ENCODE measurements at regions not wholly inside any gene's neighbourhood (a gene's known extent, or its start where the extent isn't known, plus 50 kb on each side); places are given as distances from the start of the nearest gene placed in this dataset.

GRCh38 chr2:106705877-106706276 is 180.1 kb downstream of the ST6GAL2 start:
- FAIRE-seq (no peak), DNase-seq (ENCODE audit: insufficient read length, low spot score) (no peak)
- no peak for TF ChIP-seq CTCF (IDR thresholded peaks at IDR 0.05; ENCODE audit: insufficient read depth, missing control alignments)

GRCh38 chr2:106706283-106706682 is 179.7 kb downstream of the ST6GAL2 start:
- TF ChIP-seq CTCF (IDR thresholded peaks at IDR 0.05; ENCODE audit: insufficient read depth, missing control alignments): no peak
- DNase-seq (ENCODE audit: insufficient read length, low spot score): no peak
- no peak for FAIRE-seq

- no peak for FAIRE-seq
- no peak for TF ChIP-seq CTCF (IDR thresholded peaks at IDR 0.05; ENCODE audit: insufficient read depth, missing control alignments)
Observed at GRCh38 chr2:106708209-106708608, 177.8 kb downstream of the ST6GAL2 start.

GRCh38 chr2:106709229-106709628 is 176.7 kb downstream of the ST6GAL2 start:
- DNase-seq (ENCODE audit: insufficient read length, low spot score) (no peak), FAIRE-seq (no peak)
- TF ChIP-seq CTCF (IDR thresholded peaks at IDR 0.05; ENCODE audit: insufficient read depth, missing control alignments): no peak

More at GRCh38 chr2:106708209-106708608, 177.8 kb downstream of the ST6GAL2 start:
- no peak for DNase-seq (ENCODE audit: insufficient read length, low spot score)

GRCh38 chr2:106719222-106719621 is 166.7 kb downstream of the ST6GAL2 start:
- FAIRE-seq (no peak), DNase-seq (ENCODE audit: insufficient read length, low spot score) (no peak)
- TF ChIP-seq CTCF (IDR thresholded peaks at IDR 0.05; ENCODE audit: insufficient read depth, missing control alignments): no peak

GRCh38 chr2:106720026-106720425 is 165.9 kb downstream of the ST6GAL2 start:
- no peak for FAIRE-seq
- no peak for TF ChIP-seq CTCF (IDR thresholded peaks at IDR 0.05; ENCODE audit: insufficient read depth, missing control alignments)
- no peak for DNase-seq (ENCODE audit: insufficient read length, low spot score)

- FAIRE-seq (no peak), DNase-seq (ENCODE audit: insufficient read length, low spot score) (no peak)
- no peak for TF ChIP-seq CTCF (IDR thresholded peaks at IDR 0.05; ENCODE audit: insufficient read depth, missing control alignments)
Observed at GRCh38 chr2:106724301-106724794, 161.6 kb downstream of the ST6GAL2 start.
